HepG2 (cell line): ENCODE measurements at regions not wholly inside any gene's neighbourhood (a gene's known extent, or its start where the extent isn't known, plus 50 kb on each side); places are given as distances from the start of the nearest gene placed in this dataset.

Source experiments
- CCDC6 ChIP-seq: sonication (generic); formaldehyde crosslinking; IDR thresholded peaks from 2 replicates; pipeline ENCODE4 v1.8.1; 2022; ENCODE audit warnings: mild to moderate bottlenecking, missing genetic modification reagents, moderate library complexity
- CHCHD3 ChIP-seq: sonication (generic); formaldehyde crosslinking; IDR thresholded peaks from 2 replicates; pipeline ENCODE4 v1.8.0; 2022; ENCODE audit warnings: mild to moderate bottlenecking, missing genetic modification reagents, moderate library complexity
- PHF8 ChIP-seq: sonication (generic); formaldehyde crosslinking; IDR thresholded peaks from 2 replicates; pipeline ENCODE4 v1.5.0; 2020; ENCODE audit warnings: missing genetic modification reagents
- PPARG ChIP-seq: conservative IDR thresholded peaks from 2 replicates; pipeline ENCODE4 v1.6.1; 2016; ENCODE audit warnings: missing biosample characterization, missing genetic modification reagents
- RARA ChIP-seq: IDR thresholded peaks from 2 replicates; pipeline ENCODE4 v1.6.1; 2016; ENCODE audit warnings: missing genetic modification reagents, missing compliant biosample characterization
- YY1 ChIP-seq: IDR thresholded peaks from 2 replicates; pipeline ENCODE4 v1.6.1; 2011; ENCODE audit warnings: low read length, low read depth, moderate library complexity, mild to moderate bottlenecking; ENCODE audit not compliant: insufficient read depth, insufficient replicate concordance
- ZNF121 ChIP-seq: sonication (generic); formaldehyde crosslinking; IDR thresholded peaks from 2 replicates; pipeline ENCODE4 v1.5.0; 2020; ENCODE audit warnings: mild to moderate bottlenecking, missing genetic modification reagents
- ZNF263 ChIP-seq: sonication (generic); formaldehyde crosslinking; IDR thresholded peaks from 2 replicates; pipeline ENCODE4 v1.4.0; 2020; ENCODE audit warnings: missing genetic modification reagents
- ZNF670 ChIP-seq: sonication (generic); formaldehyde crosslinking; IDR thresholded peaks from 2 replicates; pipeline ENCODE4 v1.8.0; 2022; ENCODE audit warnings: mild to moderate bottlenecking, missing genetic modification reagents, borderline replicate concordance
- ZSCAN20 ChIP-seq: sonication (generic); formaldehyde crosslinking; IDR thresholded peaks from 2 replicates; pipeline ENCODE4 v1.4.0; 2020; ENCODE audit warnings: missing genetic modification reagents, mild to moderate bottlenecking, borderline replicate concordance
- TF ChIP-seq, protein P1 (sequence below): sonication (generic); formaldehyde crosslinking; IDR thresholded peaks from 2 replicates; pipeline ENCODE4 v1.5.0; 2020; ENCODE audit warnings: mild to moderate bottlenecking, missing genetic modification reagents, moderate library complexity
- TF ChIP-seq, protein P2 (sequence below): sonication (generic); formaldehyde crosslinking; IDR thresholded peaks from 2 replicates; pipeline ENCODE4 v1.4.0; 2020; ENCODE audit warnings: missing genetic modification reagents, borderline replicate concordance
- TF ChIP-seq, protein P3 (sequence below): sonication (generic); formaldehyde crosslinking; IDR thresholded peaks from 2 replicates; pipeline ENCODE4 v1.5.1; 2020; ENCODE audit warnings: missing genetic modification reagents, mild to moderate bottlenecking, borderline replicate concordance

DNA sequence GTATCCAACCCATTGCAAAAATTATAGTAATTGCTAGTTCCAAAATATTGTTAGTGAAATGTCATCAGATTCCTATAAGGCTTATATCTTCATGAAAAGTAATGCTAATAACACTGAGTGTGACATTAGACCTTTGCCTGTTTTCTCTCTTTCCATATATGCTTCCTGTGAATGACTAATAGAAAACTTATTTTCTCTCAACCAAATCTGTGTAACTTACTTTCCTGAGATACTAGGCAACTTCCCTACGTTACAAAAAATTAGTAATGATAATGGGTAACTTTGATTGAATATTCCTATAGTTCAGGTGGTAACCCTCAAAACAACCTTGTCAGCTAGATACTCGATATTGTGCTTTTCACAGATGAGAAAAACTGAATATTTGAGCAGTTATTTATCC lies 124.2 kb upstream of the HNRNPU start:
- TF ChIP-seq ZNF263 (CRISPR knock-in tag) (no peak), PHF8 (CRISPR knock-in tag) (no peak), ZNF121 (no peak), CHCHD3 (no peak), YY1 (no peak), ZSCAN20 (CRISPR knock-in tag) (no peak), ZNF670 (CRISPR knock-in tag) (no peak), PPARG (CRISPR knock-in tag) (no peak), RARA (CRISPR knock-in tag) (no peak), CCDC6 (CRISPR knock-in tag) (no peak)
- TF ChIP-seq, protein P1, sequence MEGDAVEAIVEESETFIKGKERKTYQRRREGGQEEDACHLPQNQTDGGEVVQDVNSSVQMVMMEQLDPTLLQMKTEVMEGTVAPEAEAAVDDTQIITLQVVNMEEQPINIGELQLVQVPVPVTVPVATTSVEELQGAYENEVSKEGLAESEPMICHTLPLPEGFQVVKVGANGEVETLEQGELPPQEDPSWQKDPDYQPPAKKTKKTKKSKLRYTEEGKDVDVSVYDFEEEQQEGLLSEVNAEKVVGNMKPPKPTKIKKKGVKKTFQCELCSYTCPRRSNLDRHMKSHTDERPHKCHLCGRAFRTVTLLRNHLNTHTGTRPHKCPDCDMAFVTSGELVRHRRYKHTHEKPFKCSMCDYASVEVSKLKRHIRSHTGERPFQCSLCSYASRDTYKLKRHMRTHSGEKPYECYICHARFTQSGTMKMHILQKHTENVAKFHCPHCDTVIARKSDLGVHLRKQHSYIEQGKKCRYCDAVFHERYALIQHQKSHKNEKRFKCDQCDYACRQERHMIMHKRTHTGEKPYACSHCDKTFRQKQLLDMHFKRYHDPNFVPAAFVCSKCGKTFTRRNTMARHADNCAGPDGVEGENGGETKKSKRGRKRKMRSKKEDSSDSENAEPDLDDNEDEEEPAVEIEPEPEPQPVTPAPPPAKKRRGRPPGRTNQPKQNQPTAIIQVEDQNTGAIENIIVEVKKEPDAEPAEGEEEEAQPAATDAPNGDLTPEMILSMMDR (CRISPR knock-in tag), result no peak
- TF ChIP-seq, protein P2, sequence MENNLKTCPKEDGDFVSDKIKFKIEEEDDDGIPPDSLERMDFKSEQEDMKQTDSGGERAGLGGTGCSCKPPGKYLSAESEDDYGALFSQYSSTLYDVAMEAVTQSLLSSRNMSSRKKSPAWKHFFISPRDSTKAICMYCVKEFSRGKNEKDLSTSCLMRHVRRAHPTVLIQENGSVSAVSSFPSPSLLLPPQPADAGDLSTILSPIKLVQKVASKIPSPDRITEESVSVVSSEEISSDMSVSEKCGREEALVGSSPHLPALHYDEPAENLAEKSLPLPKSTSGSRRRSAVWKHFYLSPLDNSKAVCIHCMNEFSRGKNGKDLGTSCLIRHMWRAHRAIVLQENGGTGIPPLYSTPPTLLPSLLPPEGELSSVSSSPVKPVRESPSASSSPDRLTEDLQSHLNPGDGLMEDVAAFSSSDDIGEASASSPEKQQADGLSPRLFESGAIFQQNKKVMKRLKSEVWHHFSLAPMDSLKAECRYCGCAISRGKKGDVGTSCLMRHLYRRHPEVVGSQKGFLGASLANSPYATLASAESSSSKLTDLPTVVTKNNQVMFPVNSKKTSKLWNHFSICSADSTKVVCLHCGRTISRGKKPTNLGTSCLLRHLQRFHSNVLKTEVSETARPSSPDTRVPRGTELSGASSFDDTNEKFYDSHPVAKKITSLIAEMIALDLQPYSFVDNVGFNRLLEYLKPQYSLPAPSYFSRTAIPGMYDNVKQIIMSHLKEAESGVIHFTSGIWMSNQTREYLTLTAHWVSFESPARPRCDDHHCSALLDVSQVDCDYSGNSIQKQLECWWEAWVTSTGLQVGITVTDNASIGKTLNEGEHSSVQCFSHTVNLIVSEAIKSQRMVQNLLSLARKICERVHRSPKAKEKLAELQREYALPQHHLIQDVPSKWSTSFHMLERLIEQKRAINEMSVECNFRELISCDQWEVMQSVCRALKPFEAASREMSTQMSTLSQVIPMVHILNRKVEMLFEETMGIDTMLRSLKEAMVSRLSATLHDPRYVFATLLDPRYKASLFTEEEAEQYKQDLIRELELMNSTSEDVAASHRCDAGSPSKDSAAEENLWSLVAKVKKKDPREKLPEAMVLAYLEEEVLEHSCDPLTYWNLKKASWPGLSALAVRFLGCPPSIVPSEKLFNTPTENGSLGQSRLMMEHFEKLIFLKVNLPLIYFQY (CRISPR knock-in tag), result no peak
- TF ChIP-seq, protein P3, sequence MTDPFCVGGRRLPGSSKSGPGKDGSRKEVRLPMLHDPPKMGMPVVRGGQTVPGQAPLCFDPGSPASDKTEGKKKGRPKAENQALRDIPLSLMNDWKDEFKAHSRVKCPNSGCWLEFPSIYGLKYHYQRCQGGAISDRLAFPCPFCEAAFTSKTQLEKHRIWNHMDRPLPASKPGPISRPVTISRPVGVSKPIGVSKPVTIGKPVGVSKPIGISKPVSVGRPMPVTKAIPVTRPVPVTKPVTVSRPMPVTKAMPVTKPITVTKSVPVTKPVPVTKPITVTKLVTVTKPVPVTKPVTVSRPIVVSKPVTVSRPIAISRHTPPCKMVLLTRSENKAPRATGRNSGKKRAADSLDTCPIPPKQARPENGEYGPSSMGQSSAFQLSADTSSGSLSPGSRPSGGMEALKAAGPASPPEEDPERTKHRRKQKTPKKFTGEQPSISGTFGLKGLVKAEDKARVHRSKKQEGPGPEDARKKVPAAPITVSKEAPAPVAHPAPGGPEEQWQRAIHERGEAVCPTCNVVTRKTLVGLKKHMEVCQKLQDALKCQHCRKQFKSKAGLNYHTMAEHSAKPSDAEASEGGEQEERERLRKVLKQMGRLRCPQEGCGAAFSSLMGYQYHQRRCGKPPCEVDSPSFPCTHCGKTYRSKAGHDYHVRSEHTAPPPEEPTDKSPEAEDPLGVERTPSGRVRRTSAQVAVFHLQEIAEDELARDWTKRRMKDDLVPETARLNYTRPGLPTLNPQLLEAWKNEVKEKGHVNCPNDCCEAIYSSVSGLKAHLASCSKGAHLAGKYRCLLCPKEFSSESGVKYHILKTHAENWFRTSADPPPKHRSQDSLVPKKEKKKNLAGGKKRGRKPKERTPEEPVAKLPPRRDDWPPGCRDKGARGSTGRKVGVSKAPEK (CRISPR knock-in tag), result no peak
